CD14-positive monocyte (primary cell): ENCODE measurements at regions not wholly inside any gene's neighbourhood (a gene's known extent, or its start where the extent isn't known, plus 50 kb on each side); places are given as distances from the start of the nearest gene placed in this dataset.

ENCODE experiments used
- DNase-seq, 3 donors: peaks; one replicate each; pipeline ENCODE4 v3.0.0-alpha.2; 2011 to 2022
- H2AFZ ChIP-seq: 2 replicates; pipeline ENCODE4 v1.6.0; 2012; ENCODE audit warnings: mild to moderate bottlenecking, low read depth, low read length, inconsistent platforms; ENCODE audit not compliant: insufficient read depth, poor library complexity, severe bottlenecking
- H3K27ac ChIP-seq, 2 donors: 1 replicate in 1 of 2; 2 replicates in 1 of 2; pipeline ENCODE4 v1.5.1; 2012 to 2013; ENCODE audit warnings: low read length in 2 of 2, control low read depth in 1 of 2, inconsistent platforms in 1 of 2, low read depth in 1 of 2, mild to moderate bottlenecking in 1 of 2
- H3K27me3 ChIP-seq, 2 donors: one replicate each; pipeline versions ENCODE4 v1.6.0 to v1.6.1; 2011 to 2013; ENCODE audit warnings: low read length in 2 of 2; ENCODE audit not compliant: control insufficient read depth in 2 of 2, insufficient read depth in 2 of 2
- H3K36me3 ChIP-seq, 2 donors: replicated peaks in 1 of 2; 1 replicate in 1 of 2; 2 replicates in 1 of 2; pipeline versions ENCODE4 v1.5.1 to v1.6.1; 2012 to 2013; ENCODE audit warnings: low read length in 2 of 2, control low read depth in 1 of 2, inconsistent platforms in 1 of 2, mild to moderate bottlenecking in 1 of 2; ENCODE audit not compliant: insufficient read depth in 2 of 2, control insufficient read depth in 1 of 2
- H3K4me1 ChIP-seq, 2 donors: 1 replicate in 1 of 2; 2 replicates in 1 of 2; pipeline versions ENCODE4 v1.5.1 to v1.6.1; 2012 to 2013; ENCODE audit warnings: low read length in 2 of 2, control low read depth in 1 of 2, inconsistent platforms in 1 of 2, mild to moderate bottlenecking in 1 of 2, moderate library complexity in 1 of 2; ENCODE audit not compliant: insufficient read depth in 2 of 2, control insufficient read depth in 1 of 2
- H3K4me2 ChIP-seq: replicated peaks from 2 replicates; pipeline ENCODE3; 2012; ENCODE audit warnings: low read length, moderate library complexity, mild to moderate bottlenecking; ENCODE audit not compliant: poor library complexity, severe bottlenecking; ENCODE audit errors: extremely low read depth
- H3K4me3 ChIP-seq, 3 experiments: fragments of 200-600 bp in 1 of 3; sonication (generic) in 1 of 3; replicated peaks in 1 of 3; 1 replicate in 2 of 3; 2 replicates in 1 of 3; pipeline ENCODE4 v1.5.1; 2011 to 2013; ENCODE audit warnings: low read length in 3 of 3, mild to moderate bottlenecking in 3 of 3, control low read depth in 2 of 3, low read depth in 2 of 3, inconsistent platforms in 1 of 3, moderate library complexity in 1 of 3
- H3K79me2 ChIP-seq: 2 replicates; pipeline ENCODE4 v1.6.0; 2012; ENCODE audit warnings: mild to moderate bottlenecking, control low read depth, inconsistent platforms, low read length, moderate library complexity; ENCODE audit not compliant: insufficient read depth
- H3K9ac ChIP-seq: 2 replicates; pipeline ENCODE4 v1.6.0; 2017; ENCODE audit warnings: low read length, mild to moderate bottlenecking; ENCODE audit not compliant: insufficient read depth, poor library complexity, severe bottlenecking
- H3K9me3 ChIP-seq, 2 donors: replicated peaks in 1 of 2; 1 replicate in 1 of 2; 2 replicates in 1 of 2; pipeline versions ENCODE4 v1.5.1 to v1.6.1; 2012 to 2013; ENCODE audit warnings: low read length in 2 of 2, control low read depth in 1 of 2; ENCODE audit not compliant: control insufficient read depth in 1 of 2, insufficient read depth in 1 of 2
- H4K20me1 ChIP-seq: 2 replicates; pipeline ENCODE4 v1.6.0; 2012; ENCODE audit warnings: mild to moderate bottlenecking, low read length, control low read depth, moderate library complexity; ENCODE audit not compliant: insufficient read depth
- H3K27ac Mint-ChIP-seq, 7 donors: one replicate each; pipeline ENCODE4 v1.8.0; 2020; ENCODE audit warnings: mild to moderate bottlenecking in 7 of 7, mixed read lengths in 7 of 7, moderate library complexity in 6 of 7, inconsistent platforms in 2 of 7
- H3K27me3 Mint-ChIP-seq, 3 donors: one replicate each; pipeline ENCODE4 v1.8.0; 2021 to 2022; ENCODE audit warnings: low read depth in 3 of 3, mild to moderate bottlenecking in 3 of 3, mixed read lengths in 3 of 3, moderate library complexity in 3 of 3, inconsistent platforms in 1 of 3
- H3K36me3 Mint-ChIP-seq, 2 donors: one replicate each; pipeline ENCODE4 v1.8.0; 2020; ENCODE audit warnings: mixed read lengths in 2 of 2, inconsistent platforms in 1 of 2, mild to moderate bottlenecking in 1 of 2
- H3K4me1 Mint-ChIP-seq: one replicate; pipeline ENCODE4 v1.8.0; 2020; ENCODE audit warnings: mild to moderate bottlenecking, mixed read lengths
- H3K4me3 Mint-ChIP-seq, 2 donors: one replicate each; pipeline ENCODE4 v1.8.0; 2020; ENCODE audit warnings: mild to moderate bottlenecking in 2 of 2, mixed read lengths in 2 of 2, moderate library complexity in 1 of 2
- H3K9me3 Mint-ChIP-seq, 7 donors: one replicate each; pipeline ENCODE4 v1.8.0; 2020 to 2022; ENCODE audit warnings: mixed read lengths in 7 of 7, mild to moderate bottlenecking in 6 of 7, moderate library complexity in 6 of 7, inconsistent platforms in 2 of 7
- CTCF ChIP-seq: fragments of 200-600 bp; IDR thresholded peaks from one replicate; pipeline ENCODE4 v1.8.0; 2022; ENCODE audit warnings: antibody characterized with exemption, mild to moderate bottlenecking
- WGBS: methylation state at CpG from one replicate; pipeline ENCODE4 v1.1.5; 2013; ENCODE audit warnings: missing lambda C conversion rate; ENCODE audit not compliant: insufficient coverage; 5-methylcytosine and 5-hydroxymethylcytosine counted together
- intact Hi-C, 2 donors: fragments of 100-400 bp; cut with micrococcal nuclease; formaldehyde crosslinking; loops; one replicate each; pipeline versions ENCODE4 v1.15.0 to v1.15.1; 2023

GRCh38 chr19:31625056-31625455 is 275.8 kb upstream of the TSHZ3 start:
- DNase-seq, result no peak
- no peak overlapping the region for H3K4me2 ChIP-seq

GRCh38 chr19:31625575-31625974 is 276.3 kb upstream of the TSHZ3 start:
- no peaks in the 10 kb centered on the region for H3K36me3 ChIP-seq
- peaks cover 0 to 16% (median 1%) of the 10 kb centered on the region in 7 donors for H3K9me3 Mint-ChIP-seq
- 89% methylated on average over 1 of the region's 1 CpG for WGBS
- H3K27ac ChIP-seq, result no peak overlapping the region
- H3K9me3 ChIP-seq, result peaks cover 0 to 7% of the 10 kb centered on the region in 2 donors
- no peak for TF ChIP-seq CTCF
- no peak overlapping the region for H3K27ac Mint-ChIP-seq
- intact Hi-C loops, result no loop called here
- H3K79me2 ChIP-seq, result no peaks in the 10 kb centered on the region
- no peaks in the 10 kb centered on the region for H3K4me1 Mint-ChIP-seq
- no peak overlapping the region for H3K9ac ChIP-seq
- H4K20me1 ChIP-seq, result no peaks in the 10 kb centered on the region
- H3K4me3 ChIP-seq, result no peak overlapping the region
- H2AFZ ChIP-seq, result no peak overlapping the region
- no peaks in the 10 kb centered on the region for H3K4me1 ChIP-seq
- no peak for DNase-seq
- no peak overlapping the region for H3K4me3 Mint-ChIP-seq
- no peak overlapping the region for H3K4me2 ChIP-seq
- H3K27me3 ChIP-seq, result no peaks in the 10 kb centered on the region
- H3K27me3 Mint-ChIP-seq, result peaks cover 0 to 3% (median 2%) of the 10 kb centered on the region in 3 donors
- no peaks in the 10 kb centered on the region for H3K36me3 Mint-ChIP-seq

More at GRCh38 chr19:31625056-31625455, 275.8 kb upstream of the TSHZ3 start:
- H3K4me3 ChIP-seq, result no peak overlapping the region
- no peaks in the 10 kb centered on the region for H3K79me2 ChIP-seq
- no peak overlapping the region for H3K27ac ChIP-seq
- H3K4me3 Mint-ChIP-seq, result no peak overlapping the region
- no peak overlapping the region for H3K27ac Mint-ChIP-seq
- H3K4me1 Mint-ChIP-seq, result no peaks in the 10 kb centered on the region
- intact Hi-C loops, result no loop called here
- 90% methylated on average over 2 of the region's 4 CpGs for WGBS
- no peaks in the 10 kb centered on the region for H3K36me3 Mint-ChIP-seq
- H3K9me3 Mint-ChIP-seq, result peaks cover 0 to 16% (median 2%) of the 10 kb centered on the region in 7 donors
- no peaks in the 10 kb centered on the region for H3K27me3 ChIP-seq
- H4K20me1 ChIP-seq, result no peaks in the 10 kb centered on the region
- H3K27me3 Mint-ChIP-seq, result peaks cover 0 to 3% (median 2%) of the 10 kb centered on the region in 3 donors
- no peak overlapping the region for H3K9ac ChIP-seq
- H3K36me3 ChIP-seq, result no peaks in the 10 kb centered on the region
- H2AFZ ChIP-seq, result no peak overlapping the region
- peaks cover 0 to 7% of the 10 kb centered on the region in 2 donors for H3K9me3 ChIP-seq
- TF ChIP-seq CTCF, result no peak
- no peaks in the 10 kb centered on the region for H3K4me1 ChIP-seq
